ENCODE measurements at regions not wholly inside any gene's neighbourhood (a gene's known extent, or its start where the extent isn't known, plus 50 kb on each side); places are given as distances from the start of the nearest gene placed in this dataset.

GRCh38 chr2:143908843-143909242 is 611.1 kb downstream of the ZEB2 start:
- DNase-seq (ENCODE audit: low read depth, low spot score) = no peak
- TF ChIP-seq, protein P1, sequence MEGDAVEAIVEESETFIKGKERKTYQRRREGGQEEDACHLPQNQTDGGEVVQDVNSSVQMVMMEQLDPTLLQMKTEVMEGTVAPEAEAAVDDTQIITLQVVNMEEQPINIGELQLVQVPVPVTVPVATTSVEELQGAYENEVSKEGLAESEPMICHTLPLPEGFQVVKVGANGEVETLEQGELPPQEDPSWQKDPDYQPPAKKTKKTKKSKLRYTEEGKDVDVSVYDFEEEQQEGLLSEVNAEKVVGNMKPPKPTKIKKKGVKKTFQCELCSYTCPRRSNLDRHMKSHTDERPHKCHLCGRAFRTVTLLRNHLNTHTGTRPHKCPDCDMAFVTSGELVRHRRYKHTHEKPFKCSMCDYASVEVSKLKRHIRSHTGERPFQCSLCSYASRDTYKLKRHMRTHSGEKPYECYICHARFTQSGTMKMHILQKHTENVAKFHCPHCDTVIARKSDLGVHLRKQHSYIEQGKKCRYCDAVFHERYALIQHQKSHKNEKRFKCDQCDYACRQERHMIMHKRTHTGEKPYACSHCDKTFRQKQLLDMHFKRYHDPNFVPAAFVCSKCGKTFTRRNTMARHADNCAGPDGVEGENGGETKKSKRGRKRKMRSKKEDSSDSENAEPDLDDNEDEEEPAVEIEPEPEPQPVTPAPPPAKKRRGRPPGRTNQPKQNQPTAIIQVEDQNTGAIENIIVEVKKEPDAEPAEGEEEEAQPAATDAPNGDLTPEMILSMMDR (IDR thresholded peaks at IDR 0.05; ENCODE audit: low read depth, low read length) = no peak
- Histone ChIP-seq H3K9me3 (ENCODE audit: control insufficient read depth, insufficient read depth, low read length) (no peaks in the 10 kb centered on the region), H3K27me3 (ENCODE audit: control insufficient read depth, insufficient read depth, low read length) (no peaks in the 10 kb centered on the region), H3K4me3 (ENCODE audit: low read depth, low read length) (no peak overlapping the region), H3K27ac (ENCODE audit: low read depth, low read length) (no peak overlapping the region)
- POLR2A ChIA-PET = no interaction called here
- CTCF ChIA-PET = no interaction called here

DNA sequence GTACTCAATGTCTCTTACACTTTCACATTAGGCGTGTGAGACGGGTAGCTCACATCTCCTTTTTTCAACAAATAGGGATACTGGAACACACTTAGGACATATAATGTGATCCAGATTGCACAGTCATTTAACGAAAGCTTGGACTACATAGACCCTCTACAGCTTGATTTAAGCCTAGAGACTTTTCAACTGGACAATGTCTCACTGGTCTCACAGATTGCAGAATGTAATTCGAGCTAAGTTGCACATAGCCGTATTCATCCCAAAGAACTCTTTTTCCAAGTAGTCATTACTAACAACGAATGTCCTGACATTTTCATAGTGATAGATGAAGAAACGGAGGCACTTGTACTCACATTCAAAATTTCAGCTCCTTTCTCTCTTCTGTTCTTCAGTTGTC is 612.1 kb downstream of the ZEB2 start:
- POLR2A ChIA-PET = no interaction called here

DNA sequence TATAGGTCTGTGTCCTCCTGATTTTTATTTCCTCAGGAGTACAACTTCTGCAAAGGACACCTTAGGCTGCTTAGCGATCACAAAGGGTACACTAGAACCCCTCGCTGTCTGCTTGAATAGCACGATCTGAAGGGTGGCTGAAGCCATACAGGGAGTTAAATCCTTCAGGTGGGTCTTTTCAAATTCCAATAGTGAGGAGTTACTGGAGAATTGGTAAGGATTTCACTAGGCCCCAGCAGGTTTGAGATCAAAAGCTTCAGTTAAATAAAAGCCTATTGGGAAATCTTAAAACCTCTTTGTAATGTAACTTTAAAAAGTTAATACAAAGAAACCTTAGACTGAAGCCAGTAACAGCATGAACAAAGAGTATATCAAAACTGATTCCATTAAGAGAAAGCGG is 613.1 kb downstream of the ZEB2 start:
- no peaks in the 10 kb centered on the region for H3K9me3 ChIP-seq (ENCODE audit: control insufficient read depth, insufficient read depth, low read length)
- H3K27ac ChIP-seq (ENCODE audit: low read depth, low read length) = no peak overlapping the region
- CTCF ChIA-PET = no interaction called here
- DNase-seq (ENCODE audit: low read depth, low spot score) = no peak
- no peaks in the 10 kb centered on the region for H3K27me3 ChIP-seq (ENCODE audit: control insufficient read depth, insufficient read depth, low read length)
- TF ChIP-seq, protein P1 (IDR thresholded peaks at IDR 0.05; ENCODE audit: low read depth, low read length) = no peak
- POLR2A ChIA-PET = no interaction called here
- no peak overlapping the region for H3K4me3 ChIP-seq (ENCODE audit: low read depth, low read length)

More for the DNA sequence above, 612.1 kb downstream of the ZEB2 start:
- Histone ChIP-seq H3K4me3 (ENCODE audit: low read depth, low read length) (no peak overlapping the region), H3K27ac (ENCODE audit: low read depth, low read length) (no peak overlapping the region), H3K9me3 (ENCODE audit: control insufficient read depth, insufficient read depth, low read length) (no peaks in the 10 kb centered on the region), H3K27me3 (ENCODE audit: control insufficient read depth, insufficient read depth, low read length) (no peaks in the 10 kb centered on the region)
- TF ChIP-seq, protein P1 (IDR thresholded peaks at IDR 0.05; ENCODE audit: low read depth, low read length) = no peak
- DNase-seq (ENCODE audit: low read depth, low spot score) = no peak
- CTCF ChIA-PET = interaction anchor here (0.7 kb wide), 1 partner anchor 531 kb away, joined by 4 read pairs; no protein-coding TSS in a partner anchor

DNA sequence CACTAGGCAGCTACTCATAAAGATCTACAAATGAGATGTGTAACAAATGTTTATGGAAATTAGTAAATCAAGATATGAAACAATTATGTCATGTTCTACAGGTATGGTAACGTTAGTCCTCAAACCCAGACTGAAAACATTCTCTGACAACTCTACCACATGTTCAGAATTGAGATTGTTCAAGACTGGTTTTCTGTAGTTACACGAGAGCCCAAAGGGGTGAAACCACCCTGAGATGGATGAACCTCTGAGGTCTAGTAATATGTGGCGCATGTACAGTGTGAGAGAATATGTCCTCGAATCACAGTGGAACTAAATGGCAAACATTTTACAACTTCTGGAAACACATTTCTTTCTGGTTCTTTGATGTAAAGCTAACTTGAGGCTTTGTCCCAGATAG is 614.3 kb downstream of the ZEB2 start:
- no peak for DNase-seq (ENCODE audit: low read depth, low spot score)
- ChIA-PET POLR2A (no interaction called here), CTCF (no interaction called here)
- H3K4me3 ChIP-seq (ENCODE audit: low read depth, low read length) = no peak overlapping the region
- no peaks in the 10 kb centered on the region for H3K27me3 ChIP-seq (ENCODE audit: control insufficient read depth, insufficient read depth, low read length)
- H3K27ac ChIP-seq (ENCODE audit: low read depth, low read length) = no peak overlapping the region
- no peaks in the 10 kb centered on the region for H3K9me3 ChIP-seq (ENCODE audit: control insufficient read depth, insufficient read depth, low read length)
- TF ChIP-seq, protein P1 (IDR thresholded peaks at IDR 0.05; ENCODE audit: low read depth, low read length) = no peak

GRCh38 chr2:143903172-143903856 is 616.6 kb downstream of the ZEB2 start:
- TF ChIP-seq, protein P1 (IDR thresholded peaks at IDR 0.05; ENCODE audit: low read depth, low read length) = no peak
- no peak overlapping the region for H3K4me3 ChIP-seq (ENCODE audit: low read depth, low read length)
- H3K27ac ChIP-seq (ENCODE audit: low read depth, low read length) = no peak overlapping the region
- no peaks in the 10 kb centered on the region for H3K9me3 ChIP-seq (ENCODE audit: control insufficient read depth, insufficient read depth, low read length)
- CTCF ChIA-PET = interaction anchor here (0.5 kb wide), 1 partner anchor 26 kb away, joined by 3 read pairs; no protein-coding TSS in a partner anchor
- H3K27me3 ChIP-seq (ENCODE audit: control insufficient read depth, insufficient read depth, low read length) = no peaks in the 10 kb centered on the region
- POLR2A ChIA-PET = no interaction called here
- DNase-seq (ENCODE audit: low read depth, low spot score) = no peak
